ENCODE measurements at regions not wholly inside any gene's neighbourhood (a gene's known extent, or its start where the extent isn't known, plus 50 kb on each side); places are given as distances from the start of the nearest gene placed in this dataset.

DNA sequence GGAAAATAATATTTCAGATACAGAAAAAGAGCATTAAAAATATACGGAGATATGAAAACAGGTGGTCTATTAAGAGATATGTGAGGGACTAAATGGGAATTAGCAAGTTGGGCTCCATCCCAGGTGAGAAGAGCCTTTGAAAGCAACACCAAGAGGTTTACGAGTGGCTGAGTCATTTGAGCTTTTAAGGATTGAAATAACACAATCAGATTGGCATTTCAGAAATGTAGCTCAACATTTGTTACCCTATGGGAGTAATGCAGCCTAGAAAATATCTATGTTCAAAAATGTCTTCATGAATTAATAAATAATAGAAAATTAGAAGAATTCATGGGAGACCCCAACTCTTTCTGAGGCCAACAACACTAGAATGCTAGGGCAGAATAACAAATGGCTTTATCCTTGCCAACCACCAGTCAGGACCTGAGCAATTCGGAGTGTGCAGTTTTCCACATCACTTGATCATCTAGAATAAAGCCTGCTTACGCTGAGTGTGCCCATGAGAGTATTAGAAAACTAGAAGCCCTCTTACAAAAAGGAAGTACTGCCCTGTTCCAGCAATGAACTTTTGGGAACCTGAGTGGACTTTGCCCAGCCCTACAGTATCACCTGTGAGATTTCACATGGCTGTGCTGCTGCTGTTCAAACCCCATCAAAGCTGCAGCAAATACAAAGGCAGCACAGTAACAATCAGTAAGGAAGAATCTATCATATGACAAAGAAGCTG is 538.0 kb upstream of the CAMK1G start:
- DNase-seq, result peak; percentile 41

DNA sequence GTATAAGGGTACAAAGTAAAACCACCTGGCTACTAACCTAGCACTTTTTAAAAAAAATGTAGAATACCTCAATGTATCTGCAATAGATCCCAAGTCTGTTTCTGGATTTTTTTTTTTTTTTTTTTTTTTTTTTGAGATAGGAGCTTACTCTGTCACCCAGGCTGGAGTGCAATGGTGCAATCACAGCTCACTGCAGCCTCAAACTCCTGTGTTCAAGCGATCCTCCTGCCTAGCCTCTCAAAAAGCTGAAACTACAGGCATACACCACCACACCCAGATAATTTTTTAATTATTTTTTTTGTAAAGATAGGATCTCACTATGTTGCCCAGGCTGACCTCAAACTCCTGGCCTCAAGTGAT is 537.5 kb upstream of the CAMK1G start:
- DNase-seq, result no peak

GRCh38 chr1:209046935-209047334 is 536.6 kb upstream of the CAMK1G start:
- DNase-seq, result no peak

DNA sequence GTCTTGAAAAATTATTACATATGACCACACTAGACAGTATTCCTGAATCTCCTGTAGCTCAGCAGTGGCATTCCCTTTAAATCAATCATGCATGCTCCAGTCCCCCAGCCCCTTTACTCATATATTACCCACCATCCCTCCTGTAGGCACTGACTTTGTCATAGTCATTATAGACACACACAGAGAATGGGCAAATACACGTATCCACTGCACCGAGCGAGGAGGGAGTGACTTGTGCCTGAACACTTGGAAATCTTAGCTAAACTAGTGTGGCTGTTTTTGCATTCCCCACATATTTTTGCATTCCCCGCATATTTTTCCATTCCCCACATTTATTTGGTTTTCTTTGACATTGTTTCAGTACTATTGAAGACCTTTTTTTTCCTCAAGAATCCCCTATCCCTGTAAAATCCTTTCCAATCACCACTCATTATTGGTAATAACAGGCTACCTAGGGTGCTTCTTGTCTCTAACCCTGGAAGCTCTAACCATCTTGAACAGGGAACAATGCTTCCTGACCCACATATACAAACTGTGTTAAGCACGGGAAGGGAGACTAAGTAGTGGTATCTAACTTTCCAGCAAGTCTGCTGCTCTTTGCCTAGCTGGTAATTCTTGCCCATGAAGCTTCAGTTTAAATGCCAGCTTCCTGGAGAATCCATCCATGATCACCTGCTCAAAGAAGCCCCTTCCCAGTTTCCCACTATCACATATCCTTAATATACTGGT is 534.4 kb upstream of the CAMK1G start:
- no peak for DNase-seq

- DNase-seq, result no peak
Observed at GRCh38 chr1:209051570-209051969, 531.9 kb upstream of the CAMK1G start.

GRCh38 chr1:209053587-209053986 is 529.9 kb upstream of the CAMK1G start:
- no peak for DNase-seq

GRCh38 chr1:209057083-209057482 is 526.4 kb upstream of the CAMK1G start:
- no peak for DNase-seq

DNA sequence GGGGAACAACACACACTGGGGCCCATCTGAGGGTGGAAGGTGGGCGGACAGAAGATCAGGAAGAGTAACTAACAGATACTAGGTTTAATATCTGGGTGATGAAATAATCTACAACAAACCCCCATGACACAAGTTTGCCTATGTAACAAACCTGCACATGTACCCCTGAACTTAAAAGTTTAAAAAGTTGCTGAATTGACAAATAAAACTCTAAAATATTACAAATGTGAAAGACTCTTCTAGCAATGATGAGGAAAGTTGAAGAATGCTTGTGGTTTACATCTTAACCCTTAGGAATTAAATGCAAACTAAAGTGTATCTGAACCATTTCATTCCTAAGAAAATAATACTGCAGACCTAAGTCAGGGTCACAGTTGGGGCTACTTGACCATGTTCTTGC is 525.6 kb upstream of the CAMK1G start:
- no peak for DNase-seq

DNA sequence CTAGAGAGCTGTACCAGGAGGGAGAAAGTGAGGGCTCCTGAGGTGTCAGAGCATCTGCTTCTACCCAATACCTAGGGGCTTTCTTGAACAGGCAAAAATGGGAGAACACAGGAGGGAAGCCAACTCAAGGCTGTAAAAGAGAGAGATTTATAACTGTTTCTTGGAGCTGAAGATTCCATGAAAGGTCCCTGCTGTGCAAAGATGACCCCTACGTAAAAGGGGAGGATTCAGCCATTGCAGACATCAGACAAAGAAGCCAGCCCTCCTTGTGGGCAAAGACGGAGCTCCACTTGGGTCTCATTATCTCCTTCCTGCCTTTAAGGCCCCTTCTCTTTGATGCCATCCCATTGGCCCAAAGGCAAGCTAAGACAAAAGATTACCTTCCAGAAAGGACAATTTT is 524.1 kb upstream of the CAMK1G start:
- no peak for DNase-seq

DNA sequence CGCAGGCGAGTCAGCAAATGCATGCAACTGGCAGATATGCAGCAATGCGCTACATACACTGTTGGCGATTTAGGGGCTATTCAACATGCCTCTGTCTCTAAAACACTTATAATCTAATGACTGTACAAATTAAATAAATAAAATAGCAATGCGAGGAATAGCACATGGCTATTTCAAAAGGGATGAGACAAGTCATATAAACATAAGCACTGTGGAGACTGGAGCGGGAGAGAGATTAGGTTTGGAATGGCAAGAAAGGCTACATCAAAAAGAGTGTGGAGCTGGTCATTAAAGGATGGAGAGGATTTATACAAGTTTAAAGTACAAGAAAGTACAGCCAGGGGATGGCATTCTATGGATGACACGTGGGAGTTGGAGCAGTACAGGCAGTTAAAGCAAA is 523.5 kb upstream of the CAMK1G start:
- DNase-seq, result no peak

GRCh38 chr1:209062081-209062620 is 521.4 kb upstream of the CAMK1G start:
- no peak for DNase-seq

GRCh38 chr1:209062863-209063262 is 520.7 kb upstream of the CAMK1G start:
- DNase-seq, result no peak

DNA sequence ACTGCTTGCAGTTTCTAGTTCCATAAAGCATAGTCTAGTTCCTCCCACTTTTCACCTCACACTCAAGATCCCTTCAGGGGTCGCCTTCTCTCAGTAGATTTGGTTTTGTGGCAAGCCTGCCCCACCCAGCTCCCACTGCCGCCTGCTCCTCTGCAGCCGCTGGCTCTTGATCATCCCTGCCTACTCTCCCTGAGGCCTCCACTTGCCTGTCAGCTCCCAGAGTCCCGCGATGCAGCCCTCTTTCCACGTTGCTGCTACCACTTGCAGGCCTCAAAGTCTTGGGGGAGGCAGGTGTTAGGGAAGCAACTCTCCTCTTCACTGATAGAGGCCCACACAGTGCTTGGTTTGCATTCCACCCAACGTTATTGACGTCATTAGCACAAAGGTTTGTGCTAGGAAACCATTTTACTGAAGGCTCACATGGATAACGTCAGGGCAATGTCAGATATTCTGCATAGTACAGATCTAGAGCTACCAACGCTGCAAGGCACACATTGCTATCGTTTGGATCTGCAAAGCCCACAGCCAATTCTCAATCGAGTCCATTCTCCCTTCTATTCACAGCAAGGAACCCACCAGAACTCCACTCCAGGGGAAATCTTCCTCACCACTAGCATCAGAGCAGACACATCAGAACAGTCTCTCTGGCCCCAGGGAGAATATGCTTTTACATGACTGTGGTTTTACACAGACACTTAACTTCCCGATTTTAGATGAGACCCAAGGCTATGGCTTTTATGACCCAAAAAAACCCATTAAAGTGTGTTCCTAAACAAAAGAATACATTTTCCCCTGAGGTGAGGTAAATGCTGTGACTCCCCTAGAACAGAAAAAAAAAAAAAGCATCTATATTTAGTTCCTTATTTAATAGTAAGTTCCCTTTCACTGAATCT is 519.5 kb upstream of the CAMK1G start:
- DNase-seq, result no peak

- DNase-seq, result no peak
Observed at GRCh38 chr1:209064850-209065706, 518.4 kb upstream of the CAMK1G start.

DNA sequence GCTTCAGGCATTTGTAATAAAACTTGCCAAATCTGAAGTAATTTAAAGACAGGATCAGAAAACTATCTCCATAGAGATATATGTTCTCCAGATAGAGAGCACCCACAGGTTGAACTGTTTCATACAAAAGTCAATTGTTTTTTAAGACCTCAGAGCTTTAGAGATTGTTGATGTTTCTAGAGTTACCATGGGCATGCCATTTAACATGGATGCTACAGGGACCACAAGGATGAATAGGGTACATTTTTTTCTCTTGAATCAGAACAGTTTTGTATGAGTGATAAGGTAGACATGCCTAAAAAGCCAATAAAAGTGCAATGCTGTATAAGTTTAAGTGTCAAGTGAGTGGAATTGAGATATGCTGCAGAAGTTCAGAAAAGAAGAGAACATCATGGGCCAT is 511.0 kb upstream of the CAMK1G start:
- DNase-seq, result no peak

DNA sequence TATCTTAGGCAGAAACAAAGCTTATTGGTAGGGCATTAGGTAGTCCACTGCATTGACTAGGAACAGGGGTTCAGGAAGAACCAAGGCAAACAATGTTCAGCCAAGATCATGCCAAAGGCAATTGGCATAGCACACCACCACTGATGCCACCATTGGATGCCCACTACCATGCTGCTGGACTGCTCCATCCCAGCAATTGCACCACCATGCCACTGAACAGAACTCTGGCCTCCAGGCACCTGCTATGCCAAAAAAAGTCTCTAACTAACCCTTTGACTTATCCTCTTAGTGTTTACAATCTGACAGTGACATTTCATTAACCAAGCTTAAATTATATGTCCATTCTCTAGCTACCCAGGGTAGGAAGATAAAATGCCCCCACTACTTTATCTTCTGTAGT is 509.6 kb upstream of the CAMK1G start:
- no peak for DNase-seq

DNA sequence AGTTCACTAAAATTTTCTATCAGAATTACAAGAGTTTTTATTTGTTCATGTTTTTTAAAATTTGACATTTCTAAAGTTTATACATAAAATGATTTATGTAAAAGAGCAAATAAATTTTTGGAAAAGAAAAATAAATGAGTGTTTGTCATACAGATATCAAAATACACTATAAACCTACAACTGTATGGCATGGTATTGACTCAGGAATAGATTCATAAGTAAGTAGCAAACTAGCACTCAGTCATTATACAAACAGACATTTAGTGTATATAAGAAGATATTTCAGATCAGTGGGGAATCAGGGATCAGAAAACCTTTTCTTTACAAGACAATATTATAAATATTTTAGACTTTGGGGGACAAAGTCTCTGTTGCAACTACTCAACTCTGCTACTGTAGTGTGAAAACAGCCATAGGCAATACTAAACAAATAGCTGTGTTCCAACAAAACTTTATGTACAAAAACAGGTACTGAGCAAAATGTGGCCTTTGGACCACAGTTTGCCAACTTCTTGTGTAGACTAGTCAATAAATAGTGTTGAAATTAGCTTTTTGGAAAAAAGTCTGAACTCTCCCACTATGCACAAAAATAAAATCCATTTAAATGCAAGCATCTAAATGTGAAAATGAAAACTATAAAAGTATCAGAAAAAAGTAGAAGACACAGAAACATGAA is 508.8 kb upstream of the CAMK1G start:
- DNase-seq, result no peak

DNA sequence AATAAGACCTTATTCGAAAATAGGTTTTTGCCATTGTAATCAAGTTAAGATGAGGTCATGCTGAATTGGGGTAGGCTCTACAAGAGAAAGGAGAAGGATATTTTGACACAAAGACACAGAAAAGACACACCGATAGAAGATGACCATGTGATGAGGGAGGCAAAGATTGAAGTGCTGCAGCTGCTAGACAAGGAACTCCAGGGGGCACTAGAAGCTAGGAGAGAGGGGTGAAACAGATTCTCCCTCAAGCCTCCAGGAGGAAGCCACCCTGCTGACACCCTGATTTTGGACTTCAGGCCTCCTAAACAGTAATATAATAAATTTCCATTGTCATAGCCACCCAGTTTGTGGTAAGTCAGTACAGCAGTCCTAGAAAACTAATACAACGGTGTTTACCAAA is 506.8 kb upstream of the CAMK1G start:
- DNase-seq, result no peak

DNA sequence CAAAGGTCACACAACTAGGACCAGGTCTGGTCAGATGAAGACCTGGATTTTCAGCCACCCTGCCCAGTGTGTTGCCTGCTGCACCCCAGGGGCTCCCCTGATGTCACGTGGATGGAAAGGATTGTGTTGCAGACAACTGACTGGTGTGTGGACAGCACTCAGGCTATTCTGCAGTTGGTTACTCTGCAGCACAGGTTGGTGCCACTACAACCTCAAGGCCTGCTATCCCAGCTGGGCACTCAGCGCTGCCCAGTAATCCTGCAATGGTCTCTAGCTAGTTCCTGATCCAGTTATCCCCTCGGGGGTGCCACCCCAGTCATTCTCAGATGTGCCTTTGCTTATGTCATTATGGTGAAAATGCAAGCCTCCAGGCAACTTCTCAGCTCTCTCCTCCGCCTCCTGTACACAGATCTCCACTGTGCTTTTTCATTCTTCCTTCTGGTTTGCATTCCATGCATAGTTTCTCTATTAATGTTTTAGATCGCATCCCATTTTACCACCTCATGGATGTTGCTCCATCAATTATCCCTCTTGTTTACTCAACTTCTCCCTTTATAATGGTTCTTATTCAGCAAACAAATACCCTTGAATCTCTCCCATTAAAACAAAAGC is 503.2 kb upstream of the CAMK1G start:
- DNase-seq, result no peak

DNA sequence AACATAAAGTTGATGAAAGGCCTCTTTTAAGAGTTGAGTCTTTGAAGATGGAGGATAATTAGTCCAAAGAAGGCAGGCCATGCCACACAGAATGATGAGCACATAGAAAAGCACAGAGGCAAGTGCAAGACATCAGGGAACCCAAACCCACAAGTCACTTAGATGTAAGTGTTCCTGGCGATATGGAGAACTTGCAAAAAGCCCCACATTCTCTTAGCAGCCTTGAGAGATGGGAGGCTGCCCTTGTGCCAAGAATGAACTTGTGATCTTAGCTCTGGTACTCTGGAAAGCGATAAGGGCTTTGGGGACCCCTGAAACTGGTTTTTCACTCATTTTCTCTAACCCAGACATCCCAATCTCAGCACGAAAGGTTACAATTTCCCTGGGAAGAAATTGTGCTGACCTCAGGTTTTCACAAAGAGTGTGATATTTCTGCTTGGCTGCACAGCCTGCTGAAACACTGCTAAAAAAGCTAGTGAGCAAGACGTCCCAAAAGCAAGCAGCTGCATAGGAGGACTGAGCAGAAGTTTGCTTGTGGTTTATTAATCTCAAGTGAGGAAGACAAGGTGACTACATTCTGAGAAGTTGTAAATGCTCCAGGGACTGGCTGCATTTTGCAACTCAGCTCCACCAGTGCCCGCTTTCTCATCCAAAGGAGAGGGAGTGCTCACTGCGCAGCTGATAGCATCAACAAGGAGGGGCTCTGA is 496.9 kb upstream of the CAMK1G start:
- no peak for DNase-seq

DNA sequence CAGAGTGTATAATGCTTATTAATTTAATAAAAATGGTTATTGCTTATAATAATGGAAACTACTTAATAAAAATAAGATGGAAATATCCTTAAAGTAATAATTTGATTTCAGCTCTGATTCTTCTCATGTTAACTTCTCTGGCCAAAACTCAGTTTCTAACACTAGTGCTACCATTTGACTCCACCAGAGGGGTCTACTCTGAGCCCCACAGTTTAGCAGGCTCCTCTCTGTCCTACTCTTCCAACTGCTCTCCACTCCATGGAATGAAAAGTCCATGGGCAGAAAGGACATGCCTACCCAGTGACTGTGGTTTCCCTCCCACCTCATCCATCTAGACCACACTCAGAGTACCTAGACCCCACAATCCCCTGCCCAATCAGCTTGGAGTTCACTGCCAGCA is 489.1 kb upstream of the CAMK1G start:
- DNase-seq, result no peak
